PFSK-1 (cell line): ENCODE measurements at regions not wholly inside any gene's neighbourhood (a gene's known extent, or its start where the extent isn't known, plus 50 kb on each side); places are given as distances from the start of the nearest gene placed in this dataset.

ENCODE experiments used
- FOXP2 ChIP-seq: optimal IDR thresholded peaks from 2 replicates; pipeline ENCODE3; 2011; ENCODE audit warnings: borderline replicate concordance, control low read depth, inconsistent platforms; ENCODE audit not compliant: insufficient read depth; ENCODE audit errors: extremely low read length, extremely low read depth
- POLR2AphosphoS5 ChIP-seq: IDR thresholded peaks from 2 replicates; pipeline ENCODE4 v1.6.1; 2012; ENCODE audit warnings: low read depth, mild to moderate bottlenecking, control low read depth, low read length, moderate library complexity
- SIN3A ChIP-seq: IDR thresholded peaks from 2 replicates; pipeline ENCODE4 v1.6.1; 2012; ENCODE audit warnings: mild to moderate bottlenecking, low read length, moderate library complexity, borderline replicate concordance; ENCODE audit not compliant: insufficient read depth
- TAF1 ChIP-seq: IDR thresholded peaks from 2 replicates; pipeline ENCODE4 v1.6.1; 2012; ENCODE audit warnings: low read length, control low read depth, borderline replicate concordance; ENCODE audit not compliant: insufficient read depth
- TF ChIP-seq, protein P1 (sequence below), 2 experiments: IDR thresholded peaks; 2 replicates each; pipeline versions ENCODE4 v1.6.1 to v1.8.0; 2011 to 2012; ENCODE audit warnings: low read depth in 2 of 2, low read length in 2 of 2, control low read depth in 1 of 2, inconsistent platforms in 1 of 2, mild to moderate bottlenecking in 1 of 2, moderate library complexity in 1 of 2; ENCODE audit not compliant: insufficient read depth in 1 of 2

DNA sequence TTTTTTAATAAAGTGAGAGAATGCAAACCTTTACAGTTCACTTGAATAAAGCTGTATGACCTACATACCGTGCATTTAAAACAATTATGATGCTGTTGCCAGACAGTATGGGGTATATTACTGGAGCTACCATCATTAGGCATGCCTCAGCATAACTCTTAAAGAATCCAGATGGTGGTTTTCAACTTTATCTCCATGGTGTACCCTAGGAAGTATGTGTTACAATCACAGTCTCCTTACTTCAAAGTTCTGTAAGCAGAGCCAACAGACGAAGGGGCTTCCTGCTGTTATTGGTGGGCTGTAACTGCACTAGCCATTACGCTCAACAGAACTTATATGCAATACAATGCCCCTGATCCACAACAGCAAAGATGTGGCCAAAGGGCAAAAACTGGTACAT lies 803.3 kb downstream of the DTWD2 start:
- no peak for TF ChIP-seq SIN3A
- no peak for TF ChIP-seq POLR2AphosphoS5
- TF ChIP-seq, protein P1, sequence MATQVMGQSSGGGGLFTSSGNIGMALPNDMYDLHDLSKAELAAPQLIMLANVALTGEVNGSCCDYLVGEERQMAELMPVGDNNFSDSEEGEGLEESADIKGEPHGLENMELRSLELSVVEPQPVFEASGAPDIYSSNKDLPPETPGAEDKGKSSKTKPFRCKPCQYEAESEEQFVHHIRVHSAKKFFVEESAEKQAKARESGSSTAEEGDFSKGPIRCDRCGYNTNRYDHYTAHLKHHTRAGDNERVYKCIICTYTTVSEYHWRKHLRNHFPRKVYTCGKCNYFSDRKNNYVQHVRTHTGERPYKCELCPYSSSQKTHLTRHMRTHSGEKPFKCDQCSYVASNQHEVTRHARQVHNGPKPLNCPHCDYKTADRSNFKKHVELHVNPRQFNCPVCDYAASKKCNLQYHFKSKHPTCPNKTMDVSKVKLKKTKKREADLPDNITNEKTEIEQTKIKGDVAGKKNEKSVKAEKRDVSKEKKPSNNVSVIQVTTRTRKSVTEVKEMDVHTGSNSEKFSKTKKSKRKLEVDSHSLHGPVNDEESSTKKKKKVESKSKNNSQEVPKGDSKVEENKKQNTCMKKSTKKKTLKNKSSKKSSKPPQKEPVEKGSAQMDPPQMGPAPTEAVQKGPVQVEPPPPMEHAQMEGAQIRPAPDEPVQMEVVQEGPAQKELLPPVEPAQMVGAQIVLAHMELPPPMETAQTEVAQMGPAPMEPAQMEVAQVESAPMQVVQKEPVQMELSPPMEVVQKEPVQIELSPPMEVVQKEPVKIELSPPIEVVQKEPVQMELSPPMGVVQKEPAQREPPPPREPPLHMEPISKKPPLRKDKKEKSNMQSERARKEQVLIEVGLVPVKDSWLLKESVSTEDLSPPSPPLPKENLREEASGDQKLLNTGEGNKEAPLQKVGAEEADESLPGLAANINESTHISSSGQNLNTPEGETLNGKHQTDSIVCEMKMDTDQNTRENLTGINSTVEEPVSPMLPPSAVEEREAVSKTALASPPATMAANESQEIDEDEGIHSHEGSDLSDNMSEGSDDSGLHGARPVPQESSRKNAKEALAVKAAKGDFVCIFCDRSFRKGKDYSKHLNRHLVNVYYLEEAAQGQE (IDR thresholded peaks at IDR 0.05; ENCODE audit: insufficient read depth in 1 of 2, low read depth in 2 of 2, low read length in 2 of 2), result no peak
- no peak for TF ChIP-seq FOXP2
- TF ChIP-seq TAF1, result no peak
